NCI-H82 (cell line): ENCODE measurements at regions not wholly inside any gene's neighbourhood (a gene's known extent, or its start where the extent isn't known, plus 50 kb on each side); places are given as distances from the start of the nearest gene placed in this dataset.
A peak's percentile ranks its signal among the peaks of the same experiment; 100 is the strongest.
"Not testable (repeated sequence)": the region's sequence is repeated elsewhere in the genome, so short reads cannot be mapped to it uniquely, and the experiment has no call there.

ENCODE experiments used
- DNase-seq: peaks from one replicate; lab custom pipeline; 2025; lab: John Stamatoyannopoulos, UW

DNA sequence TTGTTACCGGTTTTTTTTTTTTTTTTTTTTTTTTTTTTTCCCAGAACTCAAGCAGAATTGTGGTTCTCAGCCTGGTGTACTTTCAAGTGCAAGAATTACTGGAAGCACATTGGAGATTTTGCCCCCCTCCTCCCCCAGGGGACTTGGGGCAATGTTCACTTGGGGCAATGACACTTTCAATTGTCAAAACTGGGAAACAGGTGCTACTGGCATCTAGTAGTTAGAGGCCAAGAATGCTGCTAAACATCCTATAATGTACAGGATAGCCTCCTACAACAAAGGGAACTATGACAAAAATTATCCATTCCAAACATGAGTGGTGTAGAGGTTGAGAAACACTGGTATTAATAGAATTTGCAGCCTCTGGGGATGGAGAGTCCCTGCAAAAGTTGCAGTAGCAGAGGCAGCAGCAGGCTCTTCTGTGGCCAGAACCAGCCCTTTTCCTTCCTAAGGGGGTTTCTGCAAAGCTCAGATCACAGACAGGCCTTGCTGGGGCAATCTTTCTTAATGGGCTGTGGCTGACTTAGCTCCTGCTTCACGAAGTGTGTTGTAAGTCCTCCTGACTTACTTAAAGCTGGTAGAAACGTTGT is 144.3 kb upstream of the MRPS22 start:
- DNase-seq = peak; percentile 43

DNA sequence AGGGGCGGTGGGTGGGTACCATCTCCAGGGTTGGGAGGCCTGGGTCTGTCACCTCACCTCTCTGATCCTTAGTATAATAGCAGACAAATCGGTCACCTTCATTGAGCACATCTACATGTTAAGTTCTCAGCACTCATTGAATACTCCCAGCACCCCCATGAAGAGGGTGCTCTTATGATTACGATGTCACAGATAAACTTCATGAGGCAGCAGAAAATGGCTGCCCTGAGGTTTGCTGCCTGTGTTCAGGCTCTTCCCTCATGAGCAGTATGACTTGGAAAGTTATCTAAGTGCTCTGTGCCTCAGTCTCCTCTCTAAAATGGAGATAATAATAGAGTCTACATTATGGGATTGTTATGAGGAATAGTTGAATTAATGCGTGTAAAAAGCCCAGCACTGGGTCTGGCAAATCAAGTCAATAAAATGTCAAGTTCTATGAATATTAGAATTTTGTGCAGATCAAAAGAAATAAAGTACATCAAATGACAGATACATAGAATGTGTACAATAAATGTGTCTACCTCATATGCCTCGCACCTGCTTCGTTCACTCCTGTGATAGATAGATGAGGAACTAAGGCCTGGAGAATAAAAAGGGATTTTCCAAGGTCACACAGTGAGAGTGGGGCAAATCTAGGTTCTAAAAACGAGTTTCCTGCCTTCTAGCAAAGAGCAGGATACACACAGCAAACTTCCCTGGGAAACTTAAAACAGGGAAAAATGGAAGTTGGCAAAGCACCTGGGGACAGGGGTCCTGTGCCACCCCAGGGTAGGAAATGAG is 142.2 kb upstream of the MRPS22 start:
- no peak for DNase-seq

DNA sequence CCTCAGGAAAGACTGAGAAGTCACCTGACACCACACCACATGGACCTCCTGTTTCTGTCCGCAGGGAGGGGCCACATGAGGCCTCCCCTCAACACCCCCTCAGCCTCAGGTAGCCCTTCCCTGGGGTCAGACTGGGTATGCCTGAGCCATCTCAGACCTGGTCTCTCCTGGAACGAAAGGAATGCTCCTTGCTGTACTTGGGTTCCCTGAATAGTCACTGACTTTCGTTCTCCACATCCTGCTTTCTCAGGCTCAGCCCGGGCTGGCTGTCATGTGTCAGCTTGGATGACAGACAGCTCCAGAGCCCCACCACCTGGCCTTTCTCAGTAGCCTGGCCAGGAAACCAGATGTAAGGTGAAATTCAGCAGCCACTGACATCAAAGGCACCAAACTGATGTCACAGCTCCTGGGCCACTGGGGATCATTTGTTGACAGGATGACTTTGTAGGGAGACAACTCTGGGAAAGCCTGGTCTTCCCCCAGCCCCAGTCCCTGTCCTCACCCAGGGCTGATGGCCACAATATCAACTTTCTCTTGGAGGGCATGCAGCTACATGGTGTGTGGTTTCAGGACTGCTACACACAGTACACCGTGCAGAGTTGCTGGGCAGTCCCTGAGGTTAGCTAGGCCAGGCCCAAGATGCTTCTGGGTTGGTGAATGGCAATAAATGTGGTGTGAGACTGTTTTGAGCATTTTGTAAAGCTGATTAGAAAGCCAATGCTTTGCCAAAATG is 141.4 kb upstream of the MRPS22 start:
- DNase-seq = peak; percentile 86

DNA sequence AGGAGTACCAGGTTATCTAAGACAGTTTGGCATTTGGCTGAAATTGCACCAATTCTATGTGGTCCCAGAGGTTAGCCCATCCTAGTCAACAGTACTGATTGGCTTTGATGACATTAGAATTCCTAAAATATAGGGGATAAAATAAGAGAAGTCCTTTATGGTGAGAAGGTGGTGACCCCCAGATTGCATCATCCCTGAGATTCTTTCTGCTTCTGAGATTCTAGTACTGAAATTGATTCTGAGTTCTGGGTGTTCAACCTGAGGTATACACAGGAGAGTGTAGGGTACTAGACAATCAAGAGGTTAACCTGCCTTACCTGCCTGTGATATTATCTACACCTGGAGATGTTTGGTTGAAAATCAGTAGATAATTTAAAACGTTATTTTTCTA is 140.9 kb upstream of the MRPS22 start:
- no peak for DNase-seq

DNA sequence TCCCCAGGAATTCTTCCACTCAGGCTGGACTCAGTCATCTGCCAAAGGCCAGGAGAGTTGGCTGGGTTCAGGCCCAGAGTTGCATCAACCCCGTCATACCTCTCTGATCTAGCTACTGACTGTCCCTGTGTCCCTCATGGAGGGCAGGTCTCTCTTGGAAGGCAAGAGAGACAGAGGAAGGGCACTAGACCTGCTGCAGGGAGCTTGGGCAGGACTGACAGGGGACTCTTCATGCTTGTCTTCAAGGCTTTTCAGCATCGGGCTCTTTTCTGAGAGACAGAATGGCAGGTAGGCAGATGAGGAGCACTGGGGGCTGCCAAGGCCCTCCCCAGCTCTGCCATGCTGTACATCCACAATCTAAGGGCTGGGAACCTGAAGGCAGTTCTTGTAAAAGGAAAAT is 140.1 kb upstream of the MRPS22 start:
- DNase-seq = no peak

DNA sequence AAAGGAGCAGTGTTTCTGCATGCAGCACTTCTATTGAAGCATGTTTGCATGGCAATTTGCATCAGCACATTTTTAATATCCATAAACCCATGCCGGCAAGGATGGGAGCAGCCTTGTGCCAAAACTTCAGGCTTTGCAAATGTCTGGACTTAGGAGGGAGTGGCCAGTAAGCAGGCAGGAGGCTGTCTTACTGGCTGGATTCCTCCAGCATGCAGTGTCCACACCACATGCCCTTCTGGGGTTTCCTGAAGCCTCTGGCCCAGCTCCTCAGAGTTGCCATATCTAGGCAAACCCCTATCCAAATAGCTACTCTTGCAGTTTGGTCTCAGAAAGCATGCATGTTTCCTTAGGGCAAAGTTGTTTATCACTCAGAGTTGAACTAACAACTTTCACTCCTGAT is 139.1 kb upstream of the MRPS22 start:
- no peak for DNase-seq

DNA sequence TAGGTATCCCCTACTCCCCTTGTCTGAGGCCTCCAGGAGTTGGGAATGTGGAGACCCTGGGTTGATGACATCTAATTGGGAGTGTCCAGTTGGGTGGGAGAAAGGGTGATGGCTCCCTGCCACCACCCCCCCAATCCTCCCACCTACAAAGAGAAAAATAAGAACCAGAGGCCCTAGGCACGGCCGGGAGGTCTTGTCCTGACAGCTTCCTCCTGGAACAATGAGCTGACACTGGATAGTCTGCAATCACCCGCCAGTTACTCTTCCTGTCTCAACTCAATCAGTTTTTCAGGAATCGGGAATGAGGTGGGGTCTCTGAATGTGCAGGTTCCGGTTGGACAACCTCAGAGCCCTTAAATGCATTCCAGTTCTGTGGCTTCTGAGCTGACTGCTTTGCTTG is 129.9 kb upstream of the MRPS22 start:
- no peak for DNase-seq

DNA sequence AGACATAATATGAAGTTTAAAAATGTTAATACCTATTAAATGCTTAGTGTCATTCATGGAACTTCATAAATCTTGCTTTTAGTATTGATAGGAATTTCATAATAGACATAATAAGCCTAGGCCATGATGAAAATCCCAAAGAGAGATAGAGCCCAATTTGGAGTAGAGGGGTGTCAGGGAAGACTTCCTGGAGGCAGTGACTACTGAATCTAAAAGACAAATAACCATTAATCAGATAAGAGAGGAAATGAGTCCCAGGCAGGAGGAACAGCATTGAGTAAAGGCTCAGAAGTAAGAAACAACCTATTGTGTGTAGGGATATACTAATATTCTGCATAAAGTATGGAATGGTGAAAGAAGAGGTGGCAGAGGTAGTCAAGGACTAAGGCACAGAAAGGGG is 126.9 kb upstream of the MRPS22 start:
- DNase-seq = no peak

DNA sequence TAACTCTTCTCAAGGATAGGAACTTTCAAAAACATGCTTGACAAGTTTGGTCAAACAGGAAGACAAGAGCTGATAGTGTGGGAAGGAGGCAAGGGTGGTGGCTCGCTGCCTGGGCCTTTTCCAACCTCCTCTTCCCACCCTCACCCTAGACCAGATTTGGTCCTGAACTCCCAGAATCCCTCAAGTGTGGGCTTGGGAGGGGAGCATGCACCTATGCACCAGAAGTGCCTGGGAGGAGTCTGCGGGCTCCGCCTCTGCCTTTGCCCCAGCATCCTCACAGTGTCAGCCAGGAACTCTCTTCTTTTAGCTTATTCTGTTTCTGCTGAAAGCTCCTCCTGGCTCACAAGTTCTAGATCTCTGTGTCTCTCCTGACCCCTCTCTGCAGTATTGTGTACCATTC is 126.2 kb upstream of the MRPS22 start:
- no peak for DNase-seq

DNA sequence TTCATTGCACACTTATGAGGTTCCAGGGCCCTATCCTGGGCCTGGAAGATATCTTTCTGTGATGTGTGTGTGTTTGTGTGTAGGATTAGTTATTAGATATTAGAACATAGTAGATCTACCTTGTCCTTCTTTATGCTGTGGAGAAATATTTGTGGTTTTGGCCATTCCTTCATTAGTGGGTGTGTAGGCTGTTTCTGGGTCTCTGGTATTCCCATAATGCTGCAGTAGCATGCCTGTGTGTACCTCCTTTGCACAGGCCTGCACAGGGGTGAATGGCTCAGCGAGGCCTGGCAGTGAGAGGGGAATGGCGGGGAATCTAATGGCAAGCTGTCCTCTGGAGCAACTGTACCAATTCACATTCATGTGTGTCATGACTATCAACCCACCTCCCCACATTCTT is 125.8 kb upstream of the MRPS22 start:
- no peak for DNase-seq

DNA sequence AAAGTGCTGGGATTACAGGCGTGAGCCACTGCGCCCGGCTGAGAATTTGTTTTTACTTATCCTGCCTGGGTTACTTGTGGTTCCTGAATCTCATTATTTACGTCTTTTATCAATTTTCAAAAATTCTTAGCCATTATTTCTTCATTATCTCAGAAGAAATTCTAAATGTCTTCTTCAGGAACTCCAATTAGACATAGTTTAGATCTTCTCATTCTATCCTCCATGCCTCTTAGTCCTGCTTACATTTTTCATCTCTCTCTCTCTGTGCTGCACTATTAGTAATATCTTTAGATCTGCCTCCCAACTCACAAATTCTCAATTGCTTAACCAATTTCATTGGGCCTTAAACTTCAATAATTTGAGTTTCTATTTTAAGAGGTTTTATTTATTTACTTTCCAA is 124.4 kb upstream of the MRPS22 start:
- no peak for DNase-seq

DNA sequence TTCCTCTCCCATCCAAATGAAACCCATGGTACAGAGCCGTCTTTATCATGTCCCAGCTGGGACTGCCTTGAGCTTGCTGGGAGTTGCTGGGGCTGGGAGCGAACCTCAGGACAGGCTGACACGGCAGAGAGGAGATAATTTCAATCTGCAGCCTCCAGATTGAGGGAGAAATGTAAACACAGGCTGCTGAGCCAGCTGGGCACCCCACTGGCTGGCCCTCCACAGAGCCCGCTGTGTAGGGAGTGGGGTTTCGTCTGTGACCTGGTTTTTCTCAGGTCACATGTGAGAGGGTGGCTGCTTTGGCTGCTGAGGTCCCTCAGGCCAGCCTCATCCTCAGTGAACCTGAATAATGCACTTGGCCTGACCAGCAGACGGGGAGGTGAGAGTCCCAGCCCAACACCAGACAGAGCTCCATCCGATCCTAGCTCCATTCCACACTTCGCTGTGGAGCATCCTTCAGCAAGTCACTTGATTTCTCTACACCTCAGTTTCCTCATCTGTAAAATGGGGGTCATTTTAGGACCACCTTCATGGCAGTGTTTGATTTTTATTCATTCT is 121.6 kb upstream of the MRPS22 start:
- no peak for DNase-seq

DNA sequence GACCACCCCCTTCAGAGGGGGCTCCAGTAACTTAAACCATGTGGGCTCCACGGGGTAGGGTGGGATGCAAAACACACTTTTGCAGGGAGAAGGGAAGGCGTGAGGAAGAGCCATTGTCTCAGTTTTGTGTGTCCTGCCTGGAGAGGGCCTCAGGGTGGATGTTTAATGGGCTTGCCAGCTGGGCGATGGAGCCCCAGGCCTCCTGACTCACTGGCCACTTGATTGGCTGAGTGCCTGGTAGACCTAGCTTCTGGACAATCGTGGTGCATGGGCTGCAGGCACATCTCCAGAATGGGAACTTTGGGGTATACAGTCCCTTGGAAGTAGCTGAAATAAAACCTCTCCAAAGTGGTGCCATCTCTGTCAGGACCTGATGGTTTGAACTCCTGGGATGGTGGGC is 118.3 kb upstream of the MRPS22 start:
- no peak for DNase-seq

DNA sequence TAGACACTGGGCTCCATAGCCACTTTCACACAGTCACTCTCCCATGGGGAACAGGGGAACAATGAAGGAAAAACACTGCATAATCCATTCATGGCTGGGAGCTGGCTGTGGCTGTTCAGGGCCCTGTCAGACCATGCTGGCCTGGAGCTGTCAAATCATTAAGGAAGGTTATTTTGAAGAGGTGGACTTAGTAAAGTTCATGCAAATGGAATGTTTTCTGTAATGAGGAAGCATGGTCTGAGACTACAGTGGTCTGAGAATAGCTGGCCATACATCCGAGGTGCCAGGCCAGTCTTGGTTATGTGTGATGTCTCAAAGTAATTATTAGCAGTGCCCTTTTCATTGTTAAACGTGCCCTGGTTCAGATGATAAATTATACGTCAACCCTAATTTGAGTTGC is 117.1 kb upstream of the MRPS22 start:
- DNase-seq = no peak

DNA sequence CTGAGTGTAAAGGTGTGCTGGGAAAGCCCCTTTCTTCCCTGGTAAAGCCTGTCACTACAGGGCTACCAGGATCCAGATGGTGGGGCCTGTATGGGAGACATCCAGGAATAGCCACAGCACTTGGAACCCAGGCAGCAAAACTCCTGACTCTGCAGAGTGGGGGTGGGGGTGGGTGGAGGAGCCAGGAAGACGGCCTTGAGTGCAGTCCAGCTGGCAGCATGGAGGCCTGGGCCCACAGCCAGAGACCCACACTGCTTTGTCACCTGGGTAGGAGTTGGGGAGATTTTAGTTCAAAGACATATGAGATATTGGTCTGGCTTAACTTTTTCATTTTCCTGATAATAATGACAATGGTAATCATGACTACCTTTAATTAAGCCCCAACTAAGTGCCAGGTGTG is 116.7 kb upstream of the MRPS22 start:
- no peak for DNase-seq

DNA sequence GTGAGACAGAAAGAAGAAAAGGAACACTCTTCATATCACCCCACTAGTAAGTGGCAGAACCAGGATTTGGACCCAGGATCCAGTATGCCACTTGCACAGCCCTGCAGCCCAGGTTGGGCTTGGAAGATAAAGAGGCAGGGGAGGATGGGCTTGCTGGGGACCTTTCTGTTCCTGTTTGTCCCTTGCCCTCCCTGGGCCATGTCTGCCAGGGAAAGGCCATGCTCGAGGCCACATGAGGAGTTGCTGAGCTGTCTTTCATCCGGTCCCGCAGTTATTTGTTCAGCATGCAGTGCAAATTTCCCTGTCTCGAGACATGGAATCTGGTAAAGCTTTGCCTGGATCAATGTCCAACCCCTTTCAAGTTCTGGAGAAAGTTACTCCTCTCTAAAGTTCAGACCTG is 116.0 kb upstream of the MRPS22 start:
- DNase-seq = no peak

DNA sequence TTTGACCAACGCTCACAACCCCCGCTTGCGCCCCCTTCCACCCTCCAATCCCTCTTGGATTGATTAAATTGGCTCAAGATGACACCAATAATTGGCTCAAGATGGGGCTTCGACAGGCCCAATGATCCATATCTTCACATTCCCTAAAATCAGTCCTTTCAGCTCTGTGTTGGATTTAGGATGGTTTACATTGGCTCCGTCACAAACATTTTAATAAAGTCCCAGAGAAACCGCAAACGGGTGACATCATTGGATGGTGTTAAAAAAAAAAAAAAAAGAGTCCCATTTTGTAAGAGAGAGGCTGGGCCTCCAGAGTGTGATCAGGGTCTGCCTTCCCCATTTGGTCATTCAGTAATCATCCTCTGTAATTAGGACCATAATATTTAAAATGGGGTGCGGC is 113.4 kb upstream of the MRPS22 start:
- no peak for DNase-seq

DNA sequence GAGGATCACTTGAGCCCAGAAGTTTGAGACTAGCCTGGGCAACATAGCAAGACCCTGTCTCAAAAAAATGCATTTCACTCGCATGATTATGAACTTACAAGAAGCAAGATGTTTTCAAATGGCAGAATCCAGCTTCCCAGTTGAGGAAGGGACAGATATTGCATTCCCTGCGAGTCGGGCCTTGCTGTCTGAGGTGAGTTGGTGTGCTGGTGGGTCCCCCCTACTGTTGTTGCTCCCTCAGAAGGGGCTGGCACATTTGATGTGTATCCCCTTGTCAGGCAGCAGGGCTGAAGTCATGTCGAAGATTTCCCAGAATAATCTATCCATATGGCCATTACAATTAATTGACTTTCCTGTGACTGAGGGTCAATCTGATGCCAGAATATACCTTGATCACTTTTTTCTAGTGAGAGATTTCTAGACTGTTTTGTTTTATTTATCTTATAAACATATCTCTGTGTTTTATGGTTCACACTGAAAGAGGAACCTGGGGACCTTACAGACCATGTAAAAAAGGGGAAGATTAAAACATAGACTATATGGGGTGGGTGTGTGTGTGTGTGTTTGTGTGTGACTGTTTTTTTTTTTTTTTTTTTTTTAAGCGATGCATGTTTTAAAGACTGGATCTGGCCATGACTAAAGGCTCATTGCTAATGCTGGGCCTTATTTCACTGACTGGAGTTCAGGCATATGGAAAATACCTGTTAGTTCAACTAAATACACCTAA is 112.1 kb upstream of the MRPS22 start:
- DNase-seq = no peak

DNA sequence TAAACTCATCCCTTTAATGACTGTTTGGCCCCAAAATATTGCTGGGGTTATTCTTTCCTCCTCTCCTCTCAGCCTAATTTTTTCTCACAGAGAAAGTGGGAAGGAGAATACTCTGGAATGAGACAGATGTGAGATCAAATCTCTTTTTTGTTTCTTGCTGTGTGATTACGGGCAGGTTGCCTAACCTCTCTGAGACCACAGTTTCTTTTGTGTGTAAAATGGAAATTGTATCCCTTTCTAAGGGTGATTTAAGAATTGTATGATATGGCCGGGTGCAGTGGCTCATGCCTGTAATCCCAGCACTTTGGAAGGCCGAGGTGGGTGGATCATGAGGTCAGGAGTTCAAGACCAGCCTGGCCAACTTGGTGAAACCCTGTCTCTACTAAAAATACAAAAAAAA is 111.5 kb upstream of the MRPS22 start:
- DNase-seq = not testable (repeated sequence)

DNA sequence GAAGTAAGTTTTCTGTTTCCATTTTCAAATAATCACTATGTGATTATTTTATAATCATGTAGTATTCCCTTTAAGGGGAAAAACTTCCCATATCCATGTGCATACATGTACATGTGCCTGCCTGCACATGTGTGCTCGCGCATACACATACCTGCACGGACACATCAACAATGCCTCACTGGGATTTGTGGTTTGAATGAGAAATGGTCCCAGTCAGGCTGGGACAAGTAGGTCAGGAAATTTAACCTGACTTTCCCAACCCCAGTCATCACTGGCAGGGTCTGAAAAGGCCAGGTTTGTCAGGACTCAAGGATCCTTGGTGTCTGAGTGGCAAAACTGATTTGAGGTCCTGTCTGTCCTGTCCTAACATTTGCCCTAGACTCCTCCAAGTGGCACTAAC is 109.3 kb upstream of the MRPS22 start:
- DNase-seq = no peak

DNA sequence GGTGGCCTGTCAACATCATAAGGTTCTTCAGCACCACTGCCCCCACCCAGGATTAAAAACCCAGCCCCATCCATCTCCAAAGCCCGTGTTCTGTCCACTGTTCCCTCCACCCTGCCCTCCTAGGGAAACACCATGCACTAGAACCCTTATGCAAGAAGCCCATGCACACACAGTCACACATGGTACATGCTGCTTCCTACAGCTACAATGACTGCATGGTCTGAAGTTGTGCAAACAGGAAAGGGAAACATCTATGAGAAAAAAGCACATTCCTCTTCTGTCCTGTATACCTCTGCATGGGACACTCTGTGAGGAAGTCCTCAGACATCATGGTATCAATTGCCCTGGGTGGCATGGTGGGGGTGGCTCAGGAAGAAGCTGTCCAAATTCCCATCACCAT is 108.6 kb upstream of the MRPS22 start:
- no peak for DNase-seq

DNA sequence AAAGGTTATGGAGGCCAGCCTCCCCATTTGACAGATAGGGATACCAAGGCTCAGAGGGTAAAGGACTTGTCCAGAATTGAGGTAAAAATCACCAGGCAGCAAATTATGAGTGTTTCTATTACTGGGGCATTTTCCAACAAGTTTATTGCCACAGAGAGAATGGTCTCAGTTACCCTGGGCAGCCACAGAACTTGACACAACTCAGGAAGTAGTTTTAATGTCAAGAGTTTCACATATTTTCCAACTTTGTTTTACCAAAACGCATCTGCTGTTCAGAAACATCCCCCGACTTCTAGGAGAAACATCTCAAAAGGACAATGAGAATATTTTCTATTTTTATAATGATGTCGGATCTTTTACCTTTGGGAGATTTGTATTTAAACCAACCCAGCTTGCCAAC is 107.5 kb upstream of the MRPS22 start:
- DNase-seq = no peak
